ENCODE measurements at regions not wholly inside any gene's neighbourhood (a gene's known extent, or its start where the extent isn't known, plus 50 kb on each side); places are given as distances from the start of the nearest gene placed in this dataset.

GRCh38 chr1:219391297-219391696, 217.6 kb downstream of the LYPLAL1 start:
- Histone ChIP-seq H3K4me1 (ENCODE audit: control insufficient read depth, extremely low read depth, insufficient read depth, low read length) (no peaks in the 10 kb centered on the region), H3K9ac (ENCODE audit: control insufficient read depth, extremely low read depth, insufficient read depth, low read length) (no peak overlapping the region), H3K36me3 (ENCODE audit: control insufficient read depth in 2 of 2, extremely low read depth in 1 of 2, insufficient read depth in 2 of 2, low read length in 2 of 2) (no peaks in the 10 kb centered on the region), H4K20me1 (ENCODE audit: control insufficient read depth, extremely low read depth, insufficient read depth, low read length) (no peaks in the 10 kb centered on the region), H3K4me2 (ENCODE audit: control insufficient read depth, extremely low read depth, insufficient read depth, low read depth, low read length) (no peak overlapping the region), H2AFZ (ENCODE audit: control insufficient read depth, low read length) (no peak overlapping the region), H3K27me3 (ENCODE audit: control insufficient read depth, extremely low read depth, insufficient read depth, low read length) (no peaks in the 10 kb centered on the region), H3K79me2 (ENCODE audit: control insufficient read depth, insufficient read depth, low read length) (no peaks in the 10 kb centered on the region), H3K27ac (ENCODE audit: control insufficient read depth, insufficient read depth, low read length) (no peak overlapping the region), H3K4me3 (ENCODE audit: control insufficient read depth in 2 of 3, extremely low read depth in 1 of 3, insufficient read depth in 2 of 3, low read depth in 1 of 3, low read length in 3 of 3) (no peak overlapping the region), H3K9me3 (ENCODE audit: control insufficient read depth, low read depth, low read length) (no peaks in the 10 kb centered on the region), H3K9me1 (ENCODE audit: control insufficient read depth, extremely low read depth, insufficient read depth, low read length) (no peaks in the 10 kb centered on the region)
- no peak for FAIRE-seq
- TF ChIP-seq CTCF (optimal IDR thresholded peaks at IDR 0.05 in 1 of 3, IDR thresholded peaks at IDR 0.05 in 1 of 3, conservative IDR thresholded peaks at IDR 0.05 in 1 of 3; ENCODE audit: extremely low read depth in 1 of 3, insufficient read depth in 2 of 3, low read length in 3 of 3): no peak
- TF ChIP-seq EZH2 (IDR thresholded peaks at IDR 0.05; ENCODE audit: low read length): no peak
- dilution Hi-C loops (cut with MboI; ENCODE audit: extremely low pct_ligation_motif_present, low sequenced_read_pairs): no loop called here
- DNase-seq (ENCODE audit: low read depth, low spot score): no peak

DNA sequence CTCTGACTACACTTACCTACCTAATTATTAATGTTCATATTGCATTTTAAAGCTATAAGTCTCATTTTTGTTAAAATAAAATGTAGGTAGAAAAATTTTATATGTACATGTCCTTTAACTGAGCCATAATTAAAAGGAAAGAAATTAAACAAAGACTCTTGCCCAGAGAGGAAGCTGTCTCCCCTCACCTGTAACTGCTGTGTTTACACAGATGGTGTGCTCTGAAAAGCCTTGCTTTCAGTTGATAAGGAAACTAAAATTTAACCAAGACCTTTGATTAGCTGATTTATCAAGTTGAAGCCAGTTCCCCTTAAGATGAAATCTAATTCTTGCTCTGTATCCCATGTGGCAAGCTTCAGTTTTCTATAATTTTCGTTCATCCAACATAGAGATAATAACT, 213.5 kb downstream of the LYPLAL1 start:
- DNase-seq (ENCODE audit: low read depth, low spot score): no peak
- no peaks in the 10 kb centered on the region for H3K79me2 ChIP-seq (ENCODE audit: control insufficient read depth, insufficient read depth, low read length)
- H3K27ac ChIP-seq (ENCODE audit: control insufficient read depth, insufficient read depth, low read length): no peak overlapping the region
- H3K9me1 ChIP-seq (ENCODE audit: control insufficient read depth, extremely low read depth, insufficient read depth, low read length): no peaks in the 10 kb centered on the region
- H3K9ac ChIP-seq (ENCODE audit: control insufficient read depth, extremely low read depth, insufficient read depth, low read length): no peak overlapping the region
- no peak for FAIRE-seq
- dilution Hi-C loops (cut with MboI; ENCODE audit: extremely low pct_ligation_motif_present, low sequenced_read_pairs): no loop called here
- H3K4me2 ChIP-seq (ENCODE audit: control insufficient read depth, extremely low read depth, insufficient read depth, low read depth, low read length): no peak overlapping the region
- no peak for TF ChIP-seq CTCF (optimal IDR thresholded peaks at IDR 0.05 in 1 of 3, IDR thresholded peaks at IDR 0.05 in 1 of 3, conservative IDR thresholded peaks at IDR 0.05 in 1 of 3; ENCODE audit: extremely low read depth in 1 of 3, insufficient read depth in 2 of 3, low read length in 3 of 3)
- TF ChIP-seq EZH2 (IDR thresholded peaks at IDR 0.05; ENCODE audit: low read length): no peak
- H4K20me1 ChIP-seq (ENCODE audit: control insufficient read depth, extremely low read depth, insufficient read depth, low read length): no peaks in the 10 kb centered on the region
- H3K9me3 ChIP-seq (ENCODE audit: control insufficient read depth, low read depth, low read length): no peaks in the 10 kb centered on the region
- H3K27me3 ChIP-seq (ENCODE audit: control insufficient read depth, extremely low read depth, insufficient read depth, low read length): peaks cover 4% of the 10 kb centered on the region
- H3K4me1 ChIP-seq (ENCODE audit: control insufficient read depth, extremely low read depth, insufficient read depth, low read length): no peaks in the 10 kb centered on the region
- H2AFZ ChIP-seq (ENCODE audit: control insufficient read depth, low read length): no peak overlapping the region
- H3K4me3 ChIP-seq (ENCODE audit: control insufficient read depth in 2 of 3, extremely low read depth in 1 of 3, insufficient read depth in 2 of 3, low read depth in 1 of 3, low read length in 3 of 3): no peak overlapping the region
- H3K36me3 ChIP-seq (ENCODE audit: control insufficient read depth in 2 of 2, extremely low read depth in 1 of 2, insufficient read depth in 2 of 2, low read length in 2 of 2): no peaks in the 10 kb centered on the region
